ENCODE measurements at regions not wholly inside any gene's neighbourhood (a gene's known extent, or its start where the extent isn't known, plus 50 kb on each side); places are given as distances from the start of the nearest gene placed in this dataset.

- TF ChIP-seq CTCF (IDR thresholded peaks at IDR 0.05; ENCODE audit: low read length) (no peak), EZH2phosphoT487 (IDR thresholded peaks at IDR 0.05; ENCODE audit: low read length) (no peak)
These were observed 507.7 kb upstream of the PTGER4 start for GRCh38 chr5:40171971-40172370.

Data from MM.1S (cell line).